ENCODE measurements at regions not wholly inside any gene's neighbourhood (a gene's known extent, or its start where the extent isn't known, plus 50 kb on each side); places are given as distances from the start of the nearest gene placed in this dataset.
"Not testable (repeated sequence)": the region's sequence is repeated elsewhere in the genome, so short reads cannot be mapped to it uniquely, and the experiment has no call there.

- DNase-seq, result no peak
Measured at GRCh38 chr3:181230258-181230657, 240.7 kb upstream of the DNAJC19 start.

GRCh38 chr3:181213347-181213746 lies 223.8 kb upstream of the DNAJC19 start:
- no peak for DNase-seq

GRCh38 chr3:181212271-181212670 lies 222.7 kb upstream of the DNAJC19 start:
- no peak for DNase-seq

- no peak for DNase-seq
Measured at GRCh38 chr3:181210275-181210674, 220.7 kb upstream of the DNAJC19 start.

GRCh38 chr3:181189556-181189955 lies 200.0 kb upstream of the DNAJC19 start:
- no peak for DNase-seq

GRCh38 chr3:181183764-181184163 lies 194.2 kb upstream of the DNAJC19 start:
- DNase-seq, result no peak

- not testable (repeated sequence) for DNase-seq
Measured at GRCh38 chr3:181183057-181183456, 193.5 kb upstream of the DNAJC19 start.

- DNase-seq, result no peak
Measured at GRCh38 chr3:181178991-181179390, 189.5 kb upstream of the DNAJC19 start.

- DNase-seq, result peak in 1 of 2 experiments; percentile 13
Measured at GRCh38 chr3:181176601-181177000, 187.1 kb upstream of the DNAJC19 start.

GRCh38 chr3:181174676-181175233 lies 185.2 kb upstream of the DNAJC19 start:
- DNase-seq, result no peak

GRCh38 chr3:181174022-181174421 lies 184.5 kb upstream of the DNAJC19 start:
- no peak for DNase-seq

GRCh38 chr3:181173227-181173626 lies 183.7 kb upstream of the DNAJC19 start:
- no peak for DNase-seq

GRCh38 chr3:181134873-181135272 lies 145.3 kb upstream of the DNAJC19 start:
- no peak for DNase-seq

- DNase-seq, result no peak
Measured at GRCh38 chr3:181133832-181134231, 144.3 kb upstream of the DNAJC19 start.

GRCh38 chr3:181105646-181106045 lies 116.1 kb upstream of the DNAJC19 start:
- DNase-seq, result no peak

GRCh38 chr3:181103605-181104004 lies 114.1 kb upstream of the DNAJC19 start:
- no peak for DNase-seq

- no peak for DNase-seq
Measured at GRCh38 chr3:181086011-181086410, 96.5 kb upstream of the DNAJC19 start.

GRCh38 chr3:181081930-181082329 lies 92.4 kb upstream of the DNAJC19 start:
- no peak for DNase-seq

- DNase-seq, result no peak
Measured at GRCh38 chr3:181076558-181076957, 87.0 kb upstream of the DNAJC19 start.

GRCh38 chr3:181075098-181075497 lies 85.6 kb upstream of the DNAJC19 start:
- DNase-seq, result no peak

- no peak for DNase-seq
Measured at GRCh38 chr3:181066143-181067087, 76.9 kb upstream of the DNAJC19 start.

GRCh38 chr3:181056136-181056732 lies 66.7 kb upstream of the DNAJC19 start:
- no peak for DNase-seq

- DNase-seq, result no peak
Measured at GRCh38 chr3:181054538-181054937, 65.0 kb upstream of the DNAJC19 start.

- no peak for DNase-seq
Measured at GRCh38 chr3:181052256-181052655, 62.7 kb upstream of the DNAJC19 start.

All from stimulated activated CD4-positive, alpha-beta T cell treated with anti-CD3 and anti-CD28 coated beads, Interleukin-4, amount 100 ng/mL, for 4 hours (primary cell).